HUDEP-2 (cell line): ENCODE measurements at regions not wholly inside any gene's neighbourhood (a gene's known extent, or its start where the extent isn't known, plus 50 kb on each side); places are given as distances from the start of the nearest gene placed in this dataset.
"Not testable (repeated sequence)": the region's sequence is repeated elsewhere in the genome, so short reads cannot be mapped to it uniquely, and the experiment has no call there.

Experiments used
- DNase-seq, 76 experiments: peaks; one replicate each; lab custom pipeline; 2025; ENCODE audit not compliant: unreplicated experiment in 76 of 76; lab: John Stamatoyannopoulos, UW

GRCh38 chr22:27043262-27043661 is 385.9 kb downstream of the MIAT start:
- DNase-seq, result no peak

GRCh38 chr22:27045103-27045947 is 387.9 kb downstream of the MIAT start:
- no peak for DNase-seq

- no peak for DNase-seq
Measured at GRCh38 chr22:27046086-27046485, 388.7 kb downstream of the MIAT start.

- DNase-seq, result no peak
Measured at GRCh38 chr22:27046603-27047002, 389.2 kb downstream of the MIAT start.

- DNase-seq, result no peak
Measured at GRCh38 chr22:27050771-27051170, 393.4 kb downstream of the MIAT start.

- no peak for DNase-seq
Measured at GRCh38 chr22:27051407-27051806, 394.0 kb downstream of the MIAT start.

- no peak for DNase-seq
Measured at GRCh38 chr22:27057717-27058116, 400.3 kb downstream of the MIAT start.

- DNase-seq, result no peak
Measured at GRCh38 chr22:27060190-27060589, 402.8 kb downstream of the MIAT start.

GRCh38 chr22:27062910-27063309 is 405.5 kb downstream of the MIAT start:
- no peak for DNase-seq

GRCh38 chr22:27063406-27063805 is 406.0 kb downstream of the MIAT start:
- no peak for DNase-seq

GRCh38 chr22:27063841-27064240 is 406.5 kb downstream of the MIAT start:
- DNase-seq, result no peak

- no peak for DNase-seq
Measured at GRCh38 chr22:27064386-27064785, 407.0 kb downstream of the MIAT start.

- no peak for DNase-seq
Measured at GRCh38 chr22:27065279-27065678, 407.9 kb downstream of the MIAT start.

- no peak for DNase-seq
Measured at GRCh38 chr22:27066856-27067255, 409.5 kb downstream of the MIAT start.

- DNase-seq, result no peak
Measured at GRCh38 chr22:27068121-27068520, 410.7 kb downstream of the MIAT start.

- DNase-seq, result no peak
Measured at GRCh38 chr22:27070594-27070993, 413.2 kb downstream of the MIAT start.

GRCh38 chr22:27073601-27074425 is 416.4 kb downstream of the MIAT start:
- DNase-seq, result no peak

- no peak for DNase-seq
Measured at GRCh38 chr22:27075028-27075678, 417.8 kb downstream of the MIAT start.

GRCh38 chr22:27075891-27076290 is 418.5 kb downstream of the MIAT start:
- DNase-seq, result no peak

GRCh38 chr22:27078064-27078463 is 420.7 kb downstream of the MIAT start:
- not testable (repeated sequence) for DNase-seq

GRCh38 chr22:27080036-27080578 is 422.7 kb downstream of the MIAT start:
- no peak for DNase-seq
